Astrocyte of the spinal cord (primary cell): ENCODE measurements at regions not wholly inside any gene's neighbourhood (a gene's known extent, or its start where the extent isn't known, plus 50 kb on each side); places are given as distances from the start of the nearest gene placed in this dataset.

Experiments
- DNase-seq: peaks from one replicate; pipeline ENCODE4 v3.0.0; 2011; ENCODE audit warnings: low read depth, low spot score
- H3K4me3 ChIP-seq: 2 replicates; pipeline ENCODE4 v1.5.1; 2011; ENCODE audit warnings: low read depth, mild to moderate bottlenecking, low read length, moderate library complexity
- CTCF ChIP-seq: IDR thresholded peaks from 2 replicates; pipeline ENCODE4 v1.5.1; 2012; ENCODE audit warnings: low read depth, mild to moderate bottlenecking, low read length, inconsistent platforms
- in situ Hi-C: cut with HindIII; loops from 2 replicates; pipeline ENCODE4 v1.10.0; 2017; ENCODE audit warnings: low sequenced_read_pairs

- in situ Hi-C loops: loop anchor here (25.0 kb wide), 1 partner anchor 259 kb away; no protein-coding TSS in a partner anchor
- TF ChIP-seq CTCF: no peak
- no peak overlapping the region for H3K4me3 ChIP-seq
- no peak for DNase-seq
Measured at GRCh38 chr14:100403105-100403504, 80.0 kb downstream of the SLC25A47 start.

GRCh38 chr14:100403802-100404365, 80.7 kb downstream of the SLC25A47 start:
- no peak for DNase-seq
- no peak for TF ChIP-seq CTCF
- in situ Hi-C loops: loop anchor here (25.0 kb wide), 1 partner anchor 258 kb away; no protein-coding TSS in a partner anchor
- no peak overlapping the region for H3K4me3 ChIP-seq

GRCh38 chr14:100404419-100404818, 81.3 kb downstream of the SLC25A47 start:
- in situ Hi-C loops: loop anchor here (25.0 kb wide), 1 partner anchor 258 kb away; no protein-coding TSS in a partner anchor
- no peak overlapping the region for H3K4me3 ChIP-seq
- no peak for DNase-seq
- no peak for TF ChIP-seq CTCF

- no peak for TF ChIP-seq CTCF
- in situ Hi-C loops: loop anchor here (25.0 kb wide), 1 partner anchor 256 kb away; no protein-coding TSS in a partner anchor
- no peak for DNase-seq
- no peak overlapping the region for H3K4me3 ChIP-seq
Measured at GRCh38 chr14:100405760-100406455, 82.8 kb downstream of the SLC25A47 start.

GRCh38 chr14:100406505-100407131, 83.5 kb downstream of the SLC25A47 start:
- DNase-seq: peak; percentile 45
- no peak for TF ChIP-seq CTCF
- in situ Hi-C loops: loop anchor here (25.0 kb wide), 1 partner anchor 256 kb away; no protein-coding TSS in a partner anchor

GRCh38 chr14:100407376-100408102, 84.4 kb downstream of the SLC25A47 start:
- no peak overlapping the region for H3K4me3 ChIP-seq
- no peak for TF ChIP-seq CTCF
- no peak for DNase-seq
- in situ Hi-C loops: loop anchor here (25.0 kb wide), 1 partner anchor 255 kb away; no protein-coding TSS in a partner anchor

More at GRCh38 chr14:100406505-100407131, 83.5 kb downstream of the SLC25A47 start:
- no peak overlapping the region for H3K4me3 ChIP-seq
